D721Med (cell line): ENCODE measurements at regions not wholly inside any gene's neighbourhood (a gene's known extent, or its start where the extent isn't known, plus 50 kb on each side); places are given as distances from the start of the nearest gene placed in this dataset.

Experiments used
- DNase-seq: peaks from one replicate; pipeline ENCODE4 v3.0.0; 2011; ENCODE audit warnings: low spot score; ENCODE audit not compliant: insufficient read length
- FAIRE-seq: peaks from 2 replicates; lab custom pipeline; 2011; peaks lifted over from hg19 to GRCh38; lab: Jason Lieb, UNC
- TF ChIP-seq, protein P1 (sequence below): IDR thresholded peaks from 2 replicates; pipeline ENCODE4 v1.5.1; 2012; ENCODE audit warnings: mild to moderate bottlenecking, control low read depth; ENCODE audit not compliant: insufficient read depth; ENCODE audit errors: missing control alignments

DNA sequence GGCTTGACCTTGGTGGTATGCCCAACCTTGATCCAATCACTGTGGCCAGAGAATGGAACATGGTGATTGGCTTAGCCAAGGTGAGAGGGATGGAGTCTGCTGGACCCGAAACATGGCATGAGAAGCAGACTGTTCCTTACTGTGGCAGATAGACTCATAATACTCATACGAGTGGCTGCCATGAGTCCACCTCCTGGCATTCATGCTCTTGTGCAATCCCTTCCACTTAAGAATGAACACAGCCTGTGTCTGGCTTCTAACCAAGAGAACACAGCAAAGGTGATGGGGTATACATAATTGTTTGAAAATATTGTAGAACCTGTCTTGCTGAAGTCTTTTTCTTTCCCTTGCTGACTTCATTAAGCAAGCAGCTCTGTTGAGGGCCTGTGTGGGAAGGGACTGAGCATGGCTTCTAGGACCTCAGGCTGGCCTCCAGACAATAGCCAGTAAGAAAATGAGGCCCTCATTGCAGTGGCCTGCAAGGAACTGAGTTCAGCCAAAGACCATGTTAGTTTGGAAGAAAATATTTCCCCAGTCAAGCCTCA lies 85.9 kb downstream of the ZNF281 start:
- no peak for DNase-seq
- TF ChIP-seq, protein P1, sequence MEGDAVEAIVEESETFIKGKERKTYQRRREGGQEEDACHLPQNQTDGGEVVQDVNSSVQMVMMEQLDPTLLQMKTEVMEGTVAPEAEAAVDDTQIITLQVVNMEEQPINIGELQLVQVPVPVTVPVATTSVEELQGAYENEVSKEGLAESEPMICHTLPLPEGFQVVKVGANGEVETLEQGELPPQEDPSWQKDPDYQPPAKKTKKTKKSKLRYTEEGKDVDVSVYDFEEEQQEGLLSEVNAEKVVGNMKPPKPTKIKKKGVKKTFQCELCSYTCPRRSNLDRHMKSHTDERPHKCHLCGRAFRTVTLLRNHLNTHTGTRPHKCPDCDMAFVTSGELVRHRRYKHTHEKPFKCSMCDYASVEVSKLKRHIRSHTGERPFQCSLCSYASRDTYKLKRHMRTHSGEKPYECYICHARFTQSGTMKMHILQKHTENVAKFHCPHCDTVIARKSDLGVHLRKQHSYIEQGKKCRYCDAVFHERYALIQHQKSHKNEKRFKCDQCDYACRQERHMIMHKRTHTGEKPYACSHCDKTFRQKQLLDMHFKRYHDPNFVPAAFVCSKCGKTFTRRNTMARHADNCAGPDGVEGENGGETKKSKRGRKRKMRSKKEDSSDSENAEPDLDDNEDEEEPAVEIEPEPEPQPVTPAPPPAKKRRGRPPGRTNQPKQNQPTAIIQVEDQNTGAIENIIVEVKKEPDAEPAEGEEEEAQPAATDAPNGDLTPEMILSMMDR: no peak
- no peak for FAIRE-seq

DNA sequence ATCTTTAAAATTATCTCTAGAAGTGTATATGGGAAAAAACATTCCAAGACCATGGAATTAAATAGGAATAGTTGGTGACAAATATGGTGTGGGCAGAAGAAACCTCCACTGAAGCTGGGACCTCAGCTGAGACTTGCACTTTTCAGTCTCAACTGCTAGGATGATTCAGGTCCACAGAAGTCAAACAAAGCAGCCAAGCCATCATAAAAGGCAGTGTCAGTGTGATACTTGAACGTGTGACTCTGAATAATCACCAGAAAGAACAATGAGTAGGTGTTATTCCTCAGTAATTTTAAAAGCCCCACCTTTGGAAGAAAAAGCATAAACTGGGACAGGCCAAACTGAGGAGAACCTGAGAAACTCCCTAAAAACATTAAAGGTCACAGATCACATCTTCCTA lies 90.7 kb downstream of the ZNF281 start:
- TF ChIP-seq, protein P1: no peak
- DNase-seq (no peak), FAIRE-seq (no peak)

DNA sequence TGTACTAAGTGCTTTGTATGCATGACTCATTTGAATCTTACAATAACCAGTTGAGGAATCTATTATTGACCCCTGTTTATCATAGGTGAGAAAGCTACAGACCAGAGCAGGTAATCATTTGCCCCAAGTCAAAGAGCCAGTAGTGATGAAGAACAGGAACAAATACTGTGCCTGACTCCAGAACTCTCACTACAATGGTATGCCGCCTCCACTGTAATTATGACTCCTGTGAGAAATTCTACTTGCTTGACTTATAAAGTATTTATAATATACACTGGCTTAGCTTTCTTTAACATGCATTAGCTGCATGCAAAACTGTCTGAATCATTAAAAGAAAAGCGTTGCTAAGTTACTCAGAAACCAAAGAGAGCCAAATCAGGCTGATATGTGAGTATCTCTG lies 92.6 kb downstream of the ZNF281 start:
- TF ChIP-seq, protein P1: no peak
- DNase-seq (no peak), FAIRE-seq (no peak)

DNA sequence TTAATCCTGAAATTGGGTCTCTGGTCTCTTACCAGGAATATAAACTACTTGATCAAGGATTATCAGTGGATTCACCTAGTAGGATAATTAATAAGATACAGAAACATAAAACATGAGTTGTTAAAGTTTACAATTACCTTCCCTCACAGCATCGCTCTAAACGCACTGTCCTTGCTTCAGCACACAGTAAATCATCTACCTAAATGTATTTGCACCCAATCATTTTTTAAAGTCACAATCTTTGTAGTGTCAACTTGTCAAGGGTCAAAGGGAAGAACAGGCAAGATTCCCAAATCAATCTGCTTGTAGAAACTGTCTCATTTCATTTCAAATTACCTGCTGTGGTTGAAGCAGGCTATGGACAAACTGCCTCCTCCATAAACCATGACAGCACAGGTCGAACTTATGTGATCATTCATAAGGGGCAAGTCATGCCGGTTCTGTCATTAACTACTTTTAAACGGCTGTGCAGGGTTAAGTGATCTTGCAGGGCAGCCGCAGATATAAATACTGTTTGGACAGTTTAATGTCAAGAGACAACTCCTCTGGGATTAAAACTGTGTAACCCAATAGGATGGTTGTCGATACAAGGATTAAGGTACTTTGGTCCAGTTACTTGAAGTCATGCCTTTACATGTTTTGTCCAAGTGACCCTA lies 93.6 kb downstream of the ZNF281 start:
- DNase-seq (no peak), FAIRE-seq (no peak)
- TF ChIP-seq, protein P1: no peak

DNA sequence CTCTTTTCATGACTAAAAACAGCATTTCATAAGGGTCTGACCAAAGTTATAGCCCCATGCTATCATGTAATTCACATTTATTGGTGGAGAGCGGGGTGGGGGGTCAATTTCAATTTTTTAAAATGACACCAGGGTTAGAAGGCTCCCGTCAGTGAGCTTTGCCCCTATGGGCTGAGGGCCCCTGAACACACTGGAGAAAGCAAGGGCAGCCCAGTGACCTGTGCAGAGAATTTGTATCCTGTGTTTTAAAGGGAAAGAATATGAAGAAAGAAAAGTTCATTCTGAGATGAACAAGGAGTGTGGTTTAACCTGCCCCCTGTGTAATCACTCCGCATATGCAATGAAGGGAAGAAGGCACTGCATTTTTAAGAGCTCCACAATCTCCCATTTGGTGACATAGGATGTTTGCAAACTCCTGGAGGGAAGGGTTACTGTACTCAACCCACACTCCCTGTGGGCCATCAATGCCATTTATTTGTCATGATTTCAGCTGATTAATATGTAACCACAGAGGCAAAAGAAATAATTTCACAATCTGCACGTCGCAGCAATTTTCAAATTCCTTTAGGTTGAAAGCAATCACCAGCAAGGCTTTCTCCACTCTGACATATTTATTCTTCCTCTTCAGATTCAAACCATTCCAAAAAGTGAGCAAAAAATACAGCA lies 95.6 kb downstream of the ZNF281 start:
- FAIRE-seq (no peak), DNase-seq (no peak)
- TF ChIP-seq, protein P1: no peak

DNA sequence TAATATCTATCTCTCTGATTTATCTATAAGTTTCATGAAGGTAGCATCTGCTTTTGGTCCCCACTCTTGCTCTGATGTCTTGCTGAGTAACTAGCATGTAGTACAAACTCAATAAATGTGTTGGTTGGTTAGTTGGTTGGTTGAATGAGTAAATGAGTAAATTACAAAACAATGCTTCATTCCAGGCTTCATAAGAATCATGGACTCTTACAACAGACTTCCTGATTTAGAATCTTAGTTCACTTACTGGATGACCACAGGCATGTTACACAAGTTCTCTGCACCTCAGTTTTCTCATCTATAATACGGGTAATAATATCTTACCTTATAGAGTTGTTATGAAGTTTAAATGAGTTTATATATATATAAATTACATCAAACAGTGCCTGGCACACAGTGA lies 98.6 kb downstream of the ZNF281 start:
- DNase-seq (no peak), FAIRE-seq (no peak)
- TF ChIP-seq, protein P1: no peak

DNA sequence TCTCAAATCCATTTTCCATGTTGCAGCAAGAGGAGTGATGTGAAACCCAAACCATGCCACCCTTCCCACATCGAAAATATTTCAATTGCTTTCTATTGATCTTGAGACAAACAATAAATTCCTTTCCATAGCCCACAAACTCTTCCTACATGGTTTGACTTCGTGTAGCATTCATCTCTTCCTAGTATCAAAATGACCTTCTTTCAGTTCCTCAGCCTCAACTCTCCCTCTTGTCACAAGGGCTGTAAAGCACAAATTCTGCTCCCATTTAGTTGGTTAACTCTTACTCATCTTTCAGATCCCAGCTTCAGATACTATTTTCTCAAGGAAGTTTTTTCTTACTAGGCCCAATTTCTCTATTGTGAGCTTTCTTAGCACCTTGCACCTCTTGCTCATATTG lies 99.0 kb downstream of the ZNF281 start:
- TF ChIP-seq, protein P1: no peak
- FAIRE-seq (no peak), DNase-seq (no peak)
